SH-SY5Y (cell line): ENCODE measurements at regions not wholly inside any gene's neighbourhood (a gene's known extent, or its start where the extent isn't known, plus 50 kb on each side); places are given as distances from the start of the nearest gene placed in this dataset.

Experiments used
- GATA2 ChIP-seq: IDR thresholded peaks from 2 replicates; pipeline ENCODE4 v1.6.1; 2011; ENCODE audit warnings: mild to moderate bottlenecking, low read depth, low read length
- GATA3 ChIP-seq: IDR thresholded peaks from 2 replicates; pipeline ENCODE4 v1.6.1; 2011; ENCODE audit warnings: low read depth, mild to moderate bottlenecking, low read length, moderate library complexity

GRCh38 chr2:226461981-226462380 is 337.6 kb downstream of the IRS1 start:
- no peak for TF ChIP-seq GATA3
- no peak for TF ChIP-seq GATA2
